B cell (primary cell): ENCODE measurements at regions not wholly inside any gene's neighbourhood (a gene's known extent, or its start where the extent isn't known, plus 50 kb on each side); places are given as distances from the start of the nearest gene placed in this dataset.

Experiments used
- EZH2 ChIP-seq: IDR thresholded peaks from 2 replicates; pipeline ENCODE4 v1.6.1; 2012; ENCODE audit warnings: borderline replicate concordance, low read depth, mild to moderate bottlenecking, moderate library complexity, low read length; ENCODE audit not compliant: insufficient read depth, poor library complexity, severe bottlenecking
- TF ChIP-seq, protein P1 (sequence below): fragments of 200-600 bp; IDR thresholded peaks from one replicate; pipeline ENCODE4 v1.8.0; 2022; ENCODE audit warnings: antibody characterized with exemption, mild to moderate bottlenecking

DNA sequence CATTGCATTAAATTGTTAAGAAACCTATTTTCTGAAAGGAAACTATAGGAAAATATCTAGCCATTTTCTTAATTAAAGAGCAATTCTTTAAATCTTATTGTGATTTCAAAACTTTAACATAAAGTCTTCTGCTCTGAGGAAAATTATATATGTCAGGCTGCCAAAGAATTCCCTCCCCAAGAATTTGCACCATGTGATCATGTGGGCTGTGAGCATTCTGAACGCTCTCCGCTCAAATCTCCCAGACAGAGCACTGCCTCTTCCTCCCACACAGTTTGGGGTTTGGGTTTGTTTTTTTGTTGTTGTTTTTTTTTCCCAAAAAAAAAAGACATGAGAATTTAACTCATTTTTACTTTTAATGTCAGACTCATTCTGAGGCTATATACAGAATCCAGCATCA is 155.9 kb upstream of the PALMD start:
- TF ChIP-seq, protein P1, sequence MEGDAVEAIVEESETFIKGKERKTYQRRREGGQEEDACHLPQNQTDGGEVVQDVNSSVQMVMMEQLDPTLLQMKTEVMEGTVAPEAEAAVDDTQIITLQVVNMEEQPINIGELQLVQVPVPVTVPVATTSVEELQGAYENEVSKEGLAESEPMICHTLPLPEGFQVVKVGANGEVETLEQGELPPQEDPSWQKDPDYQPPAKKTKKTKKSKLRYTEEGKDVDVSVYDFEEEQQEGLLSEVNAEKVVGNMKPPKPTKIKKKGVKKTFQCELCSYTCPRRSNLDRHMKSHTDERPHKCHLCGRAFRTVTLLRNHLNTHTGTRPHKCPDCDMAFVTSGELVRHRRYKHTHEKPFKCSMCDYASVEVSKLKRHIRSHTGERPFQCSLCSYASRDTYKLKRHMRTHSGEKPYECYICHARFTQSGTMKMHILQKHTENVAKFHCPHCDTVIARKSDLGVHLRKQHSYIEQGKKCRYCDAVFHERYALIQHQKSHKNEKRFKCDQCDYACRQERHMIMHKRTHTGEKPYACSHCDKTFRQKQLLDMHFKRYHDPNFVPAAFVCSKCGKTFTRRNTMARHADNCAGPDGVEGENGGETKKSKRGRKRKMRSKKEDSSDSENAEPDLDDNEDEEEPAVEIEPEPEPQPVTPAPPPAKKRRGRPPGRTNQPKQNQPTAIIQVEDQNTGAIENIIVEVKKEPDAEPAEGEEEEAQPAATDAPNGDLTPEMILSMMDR = no peak
- TF ChIP-seq EZH2 = no peak
